ENCODE measurements at regions not wholly inside any gene's neighbourhood (a gene's known extent, or its start where the extent isn't known, plus 50 kb on each side); places are given as distances from the start of the nearest gene placed in this dataset.
"Not testable (repeated sequence)": the region's sequence is repeated elsewhere in the genome, so short reads cannot be mapped to it uniquely, and the experiment has no call there.

DNA sequence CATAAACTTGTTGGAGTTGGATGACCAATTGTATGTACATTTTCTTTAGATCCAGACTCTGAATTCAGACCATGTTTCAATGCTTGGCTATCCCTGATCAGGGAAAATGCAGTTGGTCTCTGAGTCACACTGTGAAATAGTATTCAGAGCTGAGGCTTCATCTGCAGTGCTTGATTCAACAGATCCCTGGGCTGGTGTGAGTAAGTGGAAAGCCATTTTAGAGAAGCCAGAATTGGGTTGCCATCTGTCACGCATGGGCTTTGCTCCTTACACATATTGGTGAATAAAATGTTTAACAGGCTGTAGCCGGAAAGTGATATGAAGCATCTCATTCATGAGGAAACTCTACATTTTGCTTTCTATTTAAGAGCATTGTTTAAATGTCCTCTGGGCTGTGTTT lies 50.0 kb upstream of the ACYP2 start:
- DNase-seq (ENCODE audit: low read depth) = peak; percentile 94

GRCh38 chr2:54063967-54064535 lies 51.4 kb upstream of the ACYP2 start:
- peak; percentile 53 for DNase-seq (ENCODE audit: low read depth)

- DNase-seq (ENCODE audit: low read depth) = no peak
Observed at GRCh38 chr2:54062401-54062800, 53.0 kb upstream of the ACYP2 start.

- DNase-seq (ENCODE audit: low read depth) = no peak
Observed at GRCh38 chr2:54061272-54061671, 54.1 kb upstream of the ACYP2 start.

DNA sequence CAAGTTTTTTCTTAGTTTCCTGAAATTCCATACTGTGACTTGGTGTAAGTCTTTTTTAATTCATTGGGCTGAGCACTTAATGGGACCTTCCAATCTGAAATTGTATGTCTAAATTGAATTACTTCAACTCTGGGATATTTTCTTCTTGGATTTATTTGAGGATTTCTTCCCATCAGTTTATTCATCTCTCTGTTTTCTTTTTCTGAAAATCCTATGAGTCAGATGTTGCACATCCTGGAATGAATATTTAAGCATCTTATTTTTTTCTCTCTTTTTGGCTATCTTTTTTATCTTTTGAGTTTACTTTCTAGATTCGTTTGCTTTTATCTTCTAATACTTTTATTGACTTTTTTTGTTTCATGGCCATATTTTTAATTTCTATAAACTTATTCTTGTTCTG lies 55.4 kb upstream of the ACYP2 start:
- no peak for DNase-seq (ENCODE audit: low read depth)

- no peak for DNase-seq (ENCODE audit: low read depth)
Observed at GRCh38 chr2:54059504-54059903, 55.9 kb upstream of the ACYP2 start.

DNA sequence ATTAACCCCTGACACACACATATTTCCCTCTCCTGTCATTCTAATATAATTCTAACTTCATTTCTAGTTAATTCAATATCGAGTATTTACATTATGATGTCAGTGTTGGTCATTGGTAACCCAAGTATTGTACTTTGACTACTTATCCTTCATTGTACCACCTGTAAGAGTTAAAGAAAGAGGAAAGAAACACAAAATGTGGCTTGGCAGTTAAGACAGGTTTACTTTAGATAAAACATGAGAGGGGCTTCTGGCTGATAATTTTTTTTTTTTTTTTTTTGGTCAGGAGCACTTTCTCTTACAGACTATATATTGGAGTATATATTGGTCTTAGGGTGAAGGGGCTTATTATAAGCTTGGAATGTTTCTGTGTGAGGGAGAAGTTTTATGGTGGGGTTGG lies 57.0 kb upstream of the ACYP2 start:
- DNase-seq (ENCODE audit: low read depth) = no peak

- DNase-seq (ENCODE audit: low read depth) = no peak
Observed at GRCh38 chr2:54054774-54055173, 60.6 kb upstream of the ACYP2 start.

DNA sequence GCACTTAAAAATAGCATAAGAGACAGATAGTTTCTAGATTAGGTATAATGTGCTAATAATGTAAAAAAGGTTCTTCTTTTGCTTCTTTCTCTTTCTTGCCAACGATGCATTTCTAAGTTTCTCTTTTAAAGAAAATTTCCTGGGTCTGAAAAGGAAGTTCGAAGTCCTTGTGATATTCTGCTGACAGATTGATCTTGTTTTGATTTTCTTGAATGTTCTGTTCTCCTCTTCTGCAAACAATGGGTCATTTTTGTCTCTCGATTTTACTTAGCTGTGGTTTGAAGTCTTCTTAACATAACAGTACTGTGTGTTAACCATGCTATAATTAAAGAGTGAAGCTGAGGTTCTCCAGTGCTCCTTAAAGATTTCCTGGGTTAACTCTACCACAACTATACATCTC lies 61.1 kb upstream of the ACYP2 start:
- no peak for DNase-seq (ENCODE audit: low read depth)

- DNase-seq (ENCODE audit: low read depth) = no peak
Observed at GRCh38 chr2:54053830-54054229, 61.6 kb upstream of the ACYP2 start.

DNA sequence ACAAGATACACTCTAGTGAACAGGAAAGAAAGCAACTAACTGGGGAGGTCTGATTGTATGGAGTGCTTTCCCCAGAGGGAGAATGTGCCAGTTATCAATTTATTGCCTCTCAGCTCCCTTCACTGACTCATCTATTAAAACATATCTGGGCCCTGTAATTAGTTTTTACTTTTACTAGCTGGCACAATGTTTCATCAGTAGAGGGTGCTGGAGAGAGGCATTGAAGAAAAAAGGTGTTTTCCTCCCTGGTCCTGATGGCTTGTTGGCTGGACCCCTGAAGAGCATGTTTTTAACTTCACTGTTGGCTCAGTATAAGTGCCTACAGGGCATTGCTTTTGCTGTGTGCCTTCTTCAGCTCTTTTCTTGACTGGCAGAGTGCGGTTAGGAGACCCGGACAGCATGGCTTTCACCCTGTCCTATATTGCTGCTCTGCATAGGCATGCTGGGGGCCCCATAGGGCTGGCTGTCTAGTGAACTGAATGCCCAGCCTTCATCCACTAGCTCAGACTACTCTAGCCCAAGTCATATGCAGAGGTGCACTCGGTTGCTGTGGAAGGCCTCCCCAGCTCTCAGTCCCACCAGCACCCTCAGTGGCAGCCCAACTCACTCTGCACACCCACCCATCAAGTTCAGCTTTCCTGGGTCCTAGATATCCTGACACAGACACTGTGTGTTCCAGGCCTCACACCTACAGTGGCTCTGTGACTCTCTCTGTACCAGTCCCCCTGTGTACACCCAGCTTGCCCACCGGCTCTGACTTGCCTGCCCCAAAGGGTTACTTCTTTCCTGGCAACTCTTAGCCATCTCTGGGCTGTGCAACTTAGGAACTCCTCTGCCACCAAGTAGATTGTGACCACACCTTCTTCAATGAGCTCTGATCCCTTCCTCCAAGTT lies 62.3 kb upstream of the ACYP2 start:
- no peak for DNase-seq (ENCODE audit: low read depth)

DNA sequence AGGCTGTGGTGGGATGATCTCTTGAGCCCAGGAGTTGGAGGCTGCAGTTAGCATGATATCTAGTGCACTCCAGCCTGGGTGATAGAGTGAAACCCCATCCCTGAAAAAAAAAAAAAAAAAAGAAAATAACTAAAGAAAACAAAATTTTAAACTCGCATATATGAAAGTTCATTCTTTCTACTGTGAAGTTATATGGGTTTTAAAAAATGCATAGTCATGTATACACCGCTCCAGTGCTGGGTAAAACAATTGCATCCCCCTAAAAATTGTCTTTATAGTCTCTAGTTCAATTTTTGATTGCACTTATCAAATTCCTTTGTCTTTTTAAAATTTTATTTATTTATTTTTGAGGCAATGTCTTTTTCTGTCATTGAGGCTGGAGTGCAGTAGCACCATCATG lies 65.0 kb upstream of the ACYP2 start:
- no peak for DNase-seq (ENCODE audit: low read depth)

DNA sequence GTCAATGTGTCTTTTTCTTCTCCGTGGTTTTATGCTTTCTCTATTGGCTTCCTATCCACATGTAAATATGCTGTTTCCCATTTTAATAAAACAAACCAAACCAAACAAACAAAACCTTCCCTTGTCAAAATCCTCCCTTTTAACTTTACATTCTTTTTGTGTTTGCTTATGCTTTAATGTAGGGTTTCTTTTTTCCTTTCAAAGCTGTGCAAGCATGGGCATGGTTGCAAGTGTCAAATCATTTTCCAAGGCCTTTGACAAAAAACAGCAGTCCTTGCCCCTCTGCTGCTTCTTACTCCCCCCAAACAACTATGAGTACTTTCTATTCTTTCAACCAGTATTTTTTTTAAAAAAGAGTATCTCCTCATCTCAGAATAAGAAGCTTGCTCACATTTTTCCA lies 66.0 kb upstream of the ACYP2 start:
- no peak for DNase-seq (ENCODE audit: low read depth)

DNA sequence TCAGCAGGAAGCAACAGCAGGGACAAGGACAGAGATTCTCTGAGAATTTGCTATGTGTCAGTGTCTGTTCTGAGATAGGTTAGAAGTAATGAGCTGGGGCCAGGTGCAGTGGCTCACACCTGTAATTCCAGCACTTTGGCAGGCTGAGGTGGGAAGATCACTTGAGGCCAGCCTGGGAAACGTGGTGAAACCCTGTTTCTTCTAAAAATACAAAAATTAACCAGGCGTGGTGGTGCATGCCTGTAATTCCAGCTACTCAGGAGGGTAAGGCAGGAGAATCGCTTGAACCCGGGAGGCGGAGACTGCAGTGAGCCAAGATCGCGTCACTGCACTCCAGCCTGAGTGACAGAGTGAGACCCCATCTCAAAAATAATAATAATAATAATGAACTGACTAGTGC lies 66.5 kb upstream of the ACYP2 start:
- DNase-seq (ENCODE audit: low read depth) = not testable (repeated sequence)

DNA sequence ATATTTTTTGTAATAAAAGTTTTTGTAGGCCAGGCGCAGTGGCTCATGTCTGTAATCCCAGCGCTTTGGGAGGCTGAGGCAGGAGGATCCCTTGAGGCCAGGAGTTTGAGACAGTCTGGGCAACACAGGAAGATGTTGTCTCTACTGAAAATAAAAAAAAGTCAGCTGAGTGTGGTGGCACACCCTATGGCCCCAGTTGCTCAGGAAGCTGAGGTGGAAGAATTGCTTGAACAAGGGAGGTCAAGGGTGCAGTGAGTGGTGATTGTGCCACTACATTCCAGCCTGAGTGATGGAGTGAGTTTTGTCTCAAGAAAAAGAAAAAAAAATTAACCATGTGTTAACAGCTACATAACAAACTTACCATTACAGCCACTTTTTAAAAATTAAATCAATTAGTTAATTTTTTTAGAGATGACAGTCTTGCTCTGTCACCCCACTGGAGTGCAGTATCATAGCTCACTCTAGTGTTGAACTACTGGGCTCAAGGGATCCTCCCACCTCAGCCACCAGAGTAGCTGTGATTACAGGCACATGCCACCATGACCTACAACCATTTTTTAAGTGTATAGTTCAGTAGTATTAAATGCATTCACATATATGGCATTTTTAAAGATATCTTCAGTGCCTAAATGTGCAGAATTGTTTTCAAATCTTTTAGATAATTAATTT lies 67.2 kb upstream of the ACYP2 start:
- no peak for DNase-seq (ENCODE audit: low read depth)

GRCh38 chr2:54047658-54048057 lies 67.8 kb upstream of the ACYP2 start:
- no peak for DNase-seq (ENCODE audit: low read depth)

GRCh38 chr2:54047091-54047490 lies 68.3 kb upstream of the ACYP2 start:
- DNase-seq (ENCODE audit: low read depth) = no peak

- DNase-seq (ENCODE audit: low read depth) = peak; percentile 87
Observed at GRCh38 chr2:54042897-54043620, 72.3 kb upstream of the PSME4 start.

- no peak for DNase-seq (ENCODE audit: low read depth)
Observed at GRCh38 chr2:54042341-54042740, 71.5 kb upstream of the PSME4 start.

DNA sequence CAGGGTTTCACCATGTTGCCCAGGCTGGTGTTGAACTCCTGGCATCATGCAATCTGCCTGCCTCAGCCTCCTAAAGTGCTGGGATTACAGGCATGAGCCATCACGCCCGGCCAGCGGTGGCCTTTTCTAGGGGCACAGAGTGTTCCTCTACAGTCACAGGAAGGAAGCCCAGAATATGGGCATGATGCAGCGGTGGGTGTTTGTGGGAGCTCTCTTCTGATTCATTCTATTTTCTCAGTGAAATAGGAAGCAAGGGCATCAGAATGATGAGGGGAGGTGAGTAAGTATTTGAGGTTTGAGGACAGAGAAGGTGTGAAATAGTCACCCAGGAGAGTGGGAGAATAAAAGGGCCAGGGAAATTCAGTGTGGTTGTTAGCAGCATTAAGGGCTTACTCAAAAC lies 70.3 kb upstream of the PSME4 start:
- DNase-seq (ENCODE audit: low read depth) = peak; percentile 14

DNA sequence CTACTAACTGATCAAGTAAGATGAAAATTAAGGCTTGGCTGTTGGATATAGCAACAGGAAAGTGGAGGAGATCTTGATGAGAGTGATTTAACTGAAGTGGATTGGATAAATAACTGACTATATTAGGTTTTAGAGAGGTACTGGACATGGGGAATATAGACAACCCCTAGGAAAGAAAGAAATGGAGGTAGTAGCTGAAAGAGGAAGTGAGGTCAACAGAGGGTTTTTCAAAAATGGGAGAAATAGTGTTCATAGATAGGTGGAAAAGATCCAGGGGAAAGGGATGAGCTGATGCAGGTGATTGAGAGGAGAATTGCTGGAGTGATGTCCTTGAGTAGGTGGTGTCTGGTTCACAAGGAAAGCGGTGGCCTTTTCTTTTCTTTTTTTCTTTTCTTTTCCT lies 69.9 kb upstream of the PSME4 start:
- no peak for DNase-seq (ENCODE audit: low read depth)

DNA sequence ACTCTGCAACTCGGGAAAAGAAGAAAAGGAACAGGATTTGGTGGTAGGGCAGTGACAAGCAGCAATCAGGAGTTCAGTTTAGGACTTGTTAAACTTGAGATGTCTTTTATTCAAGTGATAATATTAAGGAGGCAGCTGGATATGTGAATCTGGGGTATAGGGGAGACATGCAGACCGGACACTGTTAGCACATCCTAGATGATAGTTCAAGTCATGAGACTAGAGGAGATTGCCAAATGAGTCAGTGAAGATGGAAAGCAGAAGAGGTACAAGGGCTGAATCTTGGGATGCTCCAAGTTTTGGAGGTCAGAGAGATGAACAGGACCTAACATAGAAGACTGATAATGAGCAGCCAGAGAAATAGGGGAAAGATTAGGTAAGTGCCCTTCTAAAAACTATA lies 69.5 kb upstream of the PSME4 start:
- DNase-seq (ENCODE audit: low read depth) = no peak

Data from myocyte (in vitro differentiated cells).